ENCODE measurements at regions not wholly inside any gene's neighbourhood (a gene's known extent, or its start where the extent isn't known, plus 50 kb on each side); places are given as distances from the start of the nearest gene placed in this dataset.

DNA sequence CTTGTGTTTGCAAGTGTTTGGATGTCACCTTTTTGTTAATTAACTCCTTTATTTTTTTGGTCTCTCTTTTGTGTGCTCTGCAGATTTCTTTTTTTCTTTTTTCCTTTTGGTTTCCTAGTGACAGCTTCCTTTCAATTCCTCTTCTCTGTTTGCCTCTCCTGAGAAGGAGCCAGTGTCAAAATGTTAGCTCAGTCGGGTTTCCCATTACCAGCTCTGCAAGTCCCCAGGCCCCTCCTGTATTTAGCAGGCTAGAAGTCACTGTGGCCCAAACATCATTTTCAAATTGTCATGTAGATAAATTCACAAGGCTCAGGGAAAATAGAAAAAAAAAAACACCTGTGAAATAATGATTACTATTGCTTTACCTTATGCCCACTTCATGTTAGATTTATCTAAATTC, 1621.6 kb downstream of the CDH8 start:
- no peak overlapping the region for H3K4me3 ChIP-seq
- H3K36me3 ChIP-seq: no peaks in the 10 kb centered on the region
- intact Hi-C loops (cut with DNase I; ENCODE audit: low total_unique reads): no loop called here
- no peaks in the 10 kb centered on the region for H3K4me1 ChIP-seq
- TF ChIP-seq POLR2A (IDR thresholded peaks at IDR 0.05) (no peak), CTCF (IDR thresholded peaks at IDR 0.05) (no peak)
- H3K9me3 ChIP-seq: no peaks in the 10 kb centered on the region
- no peak for DNase-seq
- H3K27ac ChIP-seq: no peak overlapping the region
- H3K27me3 ChIP-seq: no peaks in the 10 kb centered on the region

DNA sequence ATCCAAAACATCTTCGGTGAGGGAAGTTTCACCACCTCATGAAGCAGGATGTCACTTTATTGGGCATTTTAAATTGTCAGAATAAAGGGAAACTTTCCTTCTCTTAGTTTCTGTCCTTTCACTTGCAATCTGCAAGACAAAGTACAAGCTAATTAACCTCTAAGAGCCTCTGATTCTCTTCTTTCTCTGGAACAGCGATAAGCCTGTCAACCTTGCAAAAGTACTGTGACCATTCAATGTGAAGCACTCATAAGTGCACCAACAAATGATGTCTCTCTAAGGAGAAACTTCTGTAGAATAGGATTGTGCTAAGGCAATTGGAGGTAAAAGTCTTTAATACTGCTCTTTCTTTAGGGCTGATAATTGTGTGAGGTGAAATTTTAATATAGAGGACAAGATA, 1622.3 kb downstream of the CDH8 start:
- no peaks in the 10 kb centered on the region for H3K27me3 ChIP-seq
- H3K4me3 ChIP-seq: no peak overlapping the region
- H3K9me3 ChIP-seq: no peaks in the 10 kb centered on the region
- intact Hi-C loops (cut with DNase I; ENCODE audit: low total_unique reads): no loop called here
- no peak for TF ChIP-seq CTCF (IDR thresholded peaks at IDR 0.05)
- no peak for TF ChIP-seq POLR2A (IDR thresholded peaks at IDR 0.05)
- no peaks in the 10 kb centered on the region for H3K36me3 ChIP-seq
- no peak for DNase-seq
- H3K27ac ChIP-seq: no peak overlapping the region
- no peaks in the 10 kb centered on the region for H3K4me1 ChIP-seq

- DNase-seq: no peak
- Histone ChIP-seq H3K4me1 (no peaks in the 10 kb centered on the region), H3K27me3 (no peaks in the 10 kb centered on the region), H3K4me3 (no peak overlapping the region), H3K27ac (no peak overlapping the region), H3K9me3 (no peaks in the 10 kb centered on the region), H3K36me3 (no peaks in the 10 kb centered on the region)
- intact Hi-C loops (cut with DNase I; ENCODE audit: low total_unique reads): no loop called here
- no peak for TF ChIP-seq CTCF (IDR thresholded peaks at IDR 0.05)
- TF ChIP-seq POLR2A (IDR thresholded peaks at IDR 0.05): no peak
Observed at GRCh38 chr16:60407606-60408005, 1628.6 kb downstream of the CDH8 start.

GRCh38 chr16:60407034-60407433, 1629.2 kb downstream of the CDH8 start:
- no peak for DNase-seq
- intact Hi-C loops (cut with DNase I; ENCODE audit: low total_unique reads): no loop called here
- H3K27ac ChIP-seq: no peak overlapping the region

DNA sequence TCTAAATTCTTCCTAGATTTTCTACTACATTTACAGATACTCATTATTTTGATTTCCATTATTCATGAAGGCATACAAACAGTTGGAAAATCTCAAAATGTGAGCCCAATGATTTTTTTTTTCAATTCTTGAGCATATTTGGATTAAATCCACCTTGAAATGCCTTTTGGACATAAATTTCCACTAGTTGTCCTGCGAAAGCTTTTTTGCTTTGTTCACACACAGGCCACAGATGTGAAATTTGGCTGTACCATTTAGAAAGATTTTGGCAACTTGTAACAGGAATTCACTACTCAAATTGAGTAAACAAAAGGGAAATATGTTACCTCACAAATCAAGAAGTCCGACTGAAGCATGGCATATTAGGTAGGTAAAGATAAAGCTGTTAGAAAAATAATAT, 1631.0 kb downstream of the CDH8 start:
- Histone ChIP-seq H3K9me3 (no peaks in the 10 kb centered on the region), H3K27me3 (no peaks in the 10 kb centered on the region), H3K36me3 (no peaks in the 10 kb centered on the region), H3K4me1 (no peaks in the 10 kb centered on the region), H3K4me3 (no peak overlapping the region), H3K27ac (no peak overlapping the region)
- intact Hi-C loops (cut with DNase I; ENCODE audit: low total_unique reads): no loop called here
- no peak for TF ChIP-seq POLR2A (IDR thresholded peaks at IDR 0.05)
- TF ChIP-seq CTCF (IDR thresholded peaks at IDR 0.05): no peak
- DNase-seq: no peak

More at GRCh38 chr16:60407034-60407433, 1629.2 kb downstream of the CDH8 start:
- Histone ChIP-seq H3K4me1 (no peaks in the 10 kb centered on the region), H3K27me3 (no peaks in the 10 kb centered on the region), H3K4me3 (no peak overlapping the region), H3K9me3 (no peaks in the 10 kb centered on the region), H3K36me3 (no peaks in the 10 kb centered on the region)
- TF ChIP-seq CTCF (IDR thresholded peaks at IDR 0.05): no peak

Measured in uterus (tissue), 3 donors.